Peyer's patch (tissue), 4 donors: ENCODE measurements at regions not wholly inside any gene's neighbourhood (a gene's known extent, or its start where the extent isn't known, plus 50 kb on each side); places are given as distances from the start of the nearest gene placed in this dataset.

Source experiments
- POLR2A ChIP-seq, 2 donors: fragments of 450-650 bp; IDR thresholded peaks; one replicate each; pipeline ENCODE4 v1.5.1; 2017; ENCODE audit warnings: antibody characterized with exemption in 2 of 2, mild to moderate bottlenecking in 2 of 2, moderate library complexity in 2 of 2
- TF ChIP-seq, protein P1 (sequence below), 6 experiments: fragments of 450-650 bp in 4 of 6; fragments of 200-600 bp in 2 of 6; sonication (generic) in 1 of 6; IDR thresholded peaks; one replicate each; pipeline ENCODE4 v1.5.1; 2017 to 2019; ENCODE audit warnings: antibody characterized with exemption in 6 of 6, mild to moderate bottlenecking in 3 of 6, moderate library complexity in 1 of 6

DNA sequence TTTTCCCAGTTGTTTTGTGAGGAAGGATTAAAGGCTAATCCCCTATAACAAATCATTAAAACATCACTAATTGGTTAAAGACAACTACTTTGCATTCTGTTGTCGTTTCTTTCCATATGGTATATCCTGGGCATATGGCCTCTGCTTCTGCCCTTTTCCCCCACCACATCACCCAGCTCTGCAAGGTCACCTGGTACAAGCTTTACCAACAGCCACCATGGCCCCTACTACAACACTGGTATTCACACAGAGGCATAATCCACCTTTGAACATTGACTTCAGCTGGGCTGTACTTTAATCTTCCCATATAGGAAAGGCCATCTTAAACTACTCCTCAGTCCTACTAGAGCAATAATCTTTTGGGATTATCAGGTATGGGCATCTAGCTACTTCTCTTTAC lies 866.1 kb downstream of the TLE4 start:
- TF ChIP-seq, protein P1, sequence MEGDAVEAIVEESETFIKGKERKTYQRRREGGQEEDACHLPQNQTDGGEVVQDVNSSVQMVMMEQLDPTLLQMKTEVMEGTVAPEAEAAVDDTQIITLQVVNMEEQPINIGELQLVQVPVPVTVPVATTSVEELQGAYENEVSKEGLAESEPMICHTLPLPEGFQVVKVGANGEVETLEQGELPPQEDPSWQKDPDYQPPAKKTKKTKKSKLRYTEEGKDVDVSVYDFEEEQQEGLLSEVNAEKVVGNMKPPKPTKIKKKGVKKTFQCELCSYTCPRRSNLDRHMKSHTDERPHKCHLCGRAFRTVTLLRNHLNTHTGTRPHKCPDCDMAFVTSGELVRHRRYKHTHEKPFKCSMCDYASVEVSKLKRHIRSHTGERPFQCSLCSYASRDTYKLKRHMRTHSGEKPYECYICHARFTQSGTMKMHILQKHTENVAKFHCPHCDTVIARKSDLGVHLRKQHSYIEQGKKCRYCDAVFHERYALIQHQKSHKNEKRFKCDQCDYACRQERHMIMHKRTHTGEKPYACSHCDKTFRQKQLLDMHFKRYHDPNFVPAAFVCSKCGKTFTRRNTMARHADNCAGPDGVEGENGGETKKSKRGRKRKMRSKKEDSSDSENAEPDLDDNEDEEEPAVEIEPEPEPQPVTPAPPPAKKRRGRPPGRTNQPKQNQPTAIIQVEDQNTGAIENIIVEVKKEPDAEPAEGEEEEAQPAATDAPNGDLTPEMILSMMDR (IDR thresholded peaks at IDR 0.05) = no peak
- no peak for TF ChIP-seq POLR2A (IDR thresholded peaks at IDR 0.05)
